HCT116 (cell line): ENCODE measurements at regions not wholly inside any gene's neighbourhood (a gene's known extent, or its start where the extent isn't known, plus 50 kb on each side); places are given as distances from the start of the nearest gene placed in this dataset.

ENCODE experiments used
- ATAC-seq: fragments of 200-7000 bp; cut with Tn5 transposase; 2 replicates; pipeline ENCODE4 v1.9.1; 2020; ENCODE audit warnings: mild to moderate bottlenecking, moderate library complexity
- BruUV-seq: library from RNA; stranded (reverse); fragments of 400-500 nt; replicated peaks from 2 replicates; lab custom pipeline; 2021; lab: Mats Ljungman, UMichigan
- CTCF ChIA-PET: fragments of 300-600 bp; sonication (Branson Sonifier 250); formaldehyde crosslinking; loops from one replicate; lab custom pipeline; 2021; ENCODE audit warnings: antibody characterized with exemption; lab: Charles Lee
- POLR2A ChIA-PET: fragments of 300-600, 350-600 bp; sonication (Branson Sonifier 250); formaldehyde crosslinking; loops from one replicate; lab custom pipeline; 2021; ENCODE audit warnings: antibody characterized with exemption; lab: Charles Lee
- RAD21 ChIA-PET, 2 experiments: fragments of 300-600 bp; sonication (Branson Sonifier 250); formaldehyde crosslinking; loops; one replicate each; lab custom pipeline; 2023; ENCODE audit warnings: low total read pairs in 2 of 2; ENCODE audit not compliant: uncharacterized antibody in 2 of 2, unreplicated experiment in 2 of 2, low non-redundant PET in 1 of 2; lab: Charles Lee
- DNase-seq: peaks from one replicate; pipeline ENCODE4 v3.0.0-alpha.2; 2010; ENCODE audit warnings: low read depth, low spot score
- H2AFZ ChIP-seq: fragments of 200-600 bp; shearing (Covaris generic), sonication (generic); 2 replicates; pipeline ENCODE4 v1.6.1; 2017; ENCODE audit warnings: low read depth, mixed run types, mixed read lengths, antibody characterized with exemption, low read length; ENCODE audit not compliant: poor library complexity, severe bottlenecking
- H3K27ac ChIP-seq: 2 replicates; pipeline ENCODE4 v1.5.1; 2012; ENCODE audit warnings: low read depth, low read length
- H3K27me3 ChIP-seq: fragments of 200-600 bp; sonication (generic); 2 replicates; pipeline ENCODE4 v1.6.1; 2016; ENCODE audit warnings: mixed run types, low read length, mixed read lengths; ENCODE audit not compliant: insufficient read depth
- H3K36me3 ChIP-seq, 2 experiments: fragments of 200-500 bp in 1 of 2; fragments of 200-600 bp in 1 of 2; sonication (Bioruptor generic) in 1 of 2; sonication (generic) in 1 of 2; 2 replicates each; pipeline versions ENCODE4 v1.5.1 to v1.6.1; 2014 to 2016; ENCODE audit warnings: low read length in 2 of 2, inconsistent platforms in 1 of 2, mixed read lengths in 1 of 2, mixed run types in 1 of 2; ENCODE audit not compliant: insufficient read depth in 2 of 2, control insufficient read depth in 1 of 2
- H3K4me1 ChIP-seq, 2 experiments: fragments of 200-600 bp in 1 of 2; sonication (generic) in 1 of 2; 2 replicates each; pipeline versions ENCODE4 v1.5.1 to v1.6.1; 2012 to 2017; ENCODE audit warnings: low read length in 2 of 2, inconsistent platforms in 1 of 2, mild to moderate bottlenecking in 1 of 2, mixed read lengths in 1 of 2, mixed run types in 1 of 2, moderate library complexity in 1 of 2; ENCODE audit not compliant: insufficient read depth in 2 of 2, control insufficient read depth in 1 of 2
- H3K4me2 ChIP-seq: fragments of 200-600 bp; sonication (generic); 2 replicates; pipeline ENCODE4 v1.6.1; 2017; ENCODE audit warnings: mixed run types, low read length, mixed read lengths
- H3K4me3 ChIP-seq, 2 experiments: fragments of 200-600 bp in 1 of 2; sonication (generic) in 1 of 2; replicated peaks in 1 of 2; 2 replicates each; pipeline ENCODE4 v1.5.1; 2011 to 2016; ENCODE audit warnings: low read length in 2 of 2, control low read depth in 1 of 2, low read depth in 1 of 2, mild to moderate bottlenecking in 1 of 2, mixed read lengths in 1 of 2, mixed run types in 1 of 2
- H3K79me2 ChIP-seq: fragments of 200-600 bp; sonication (generic); 2 replicates; pipeline ENCODE4 v1.6.1; 2017; ENCODE audit warnings: mild to moderate bottlenecking, mixed run types, low read length, moderate library complexity, mixed read lengths; ENCODE audit not compliant: insufficient read depth
- H3K9ac ChIP-seq: fragments of 200-600 bp; sonication (generic); 2 replicates; pipeline ENCODE4 v1.6.1; 2016; ENCODE audit warnings: low read length, mixed read lengths
- H3K9me2 ChIP-seq: fragments of 200-600 bp; sonication (generic), shearing (Covaris generic); 2 replicates; pipeline ENCODE4 v1.6.1; 2017; ENCODE audit warnings: mixed run types, mild to moderate bottlenecking, moderate library complexity; ENCODE audit not compliant: insufficient read depth
- H3K9me3 ChIP-seq, 2 experiments: fragments of 200-500 bp in 1 of 2; fragments of 200-600 bp in 1 of 2; sonication (Bioruptor generic) in 1 of 2; sonication (generic) in 1 of 2; 2 replicates each; pipeline ENCODE4 v1.6.1; 2014 to 2017; ENCODE audit warnings: low read length in 2 of 2, mixed read lengths in 2 of 2, inconsistent platforms in 1 of 2, low read depth in 1 of 2, mild to moderate bottlenecking in 1 of 2, mixed run types in 1 of 2, moderate library complexity in 1 of 2; ENCODE audit not compliant: control insufficient read depth in 1 of 2, insufficient read depth in 1 of 2
- H4K20me1 ChIP-seq: fragments of 200-600 bp; sonication (generic), shearing (Covaris generic); 2 replicates; pipeline ENCODE4 v1.6.1; 2017; ENCODE audit warnings: mixed run types, mild to moderate bottlenecking, moderate library complexity; ENCODE audit not compliant: insufficient read depth
- CBX3 ChIP-seq: IDR thresholded peaks from 2 replicates; pipeline ENCODE4 v1.6.1; 2012; ENCODE audit warnings: low read depth
- CTCF ChIP-seq, 3 experiments: fragments of 200-600 bp in 1 of 3; sonication (generic) in 1 of 3; IDR thresholded peaks in 2 of 3; conservative IDR thresholded peaks in 1 of 3; 2 replicates each; pipeline ENCODE4 v1.5.1; 2012 to 2017; ENCODE audit warnings: low read depth in 2 of 3, low read length in 2 of 3, antibody characterized with exemption in 1 of 3, borderline replicate concordance in 1 of 3, control low read depth in 1 of 3, mild to moderate bottlenecking in 1 of 3, mixed read lengths in 1 of 3, mixed run types in 1 of 3, moderate library complexity in 1 of 3; ENCODE audit not compliant: insufficient read depth in 1 of 3
- EGR1 ChIP-seq: IDR thresholded peaks from 2 replicates; pipeline ENCODE4 v1.6.1; 2012; ENCODE audit warnings: low read depth
- EZH2 ChIP-seq: fragments of 200-600 bp; sonication (generic); IDR thresholded peaks from 2 replicates; pipeline ENCODE4 v1.6.1; 2017; ENCODE audit warnings: antibody characterized with exemption, mixed run types
- FOSL1 ChIP-seq: IDR thresholded peaks from 2 replicates; pipeline ENCODE4 v1.6.1; 2012; ENCODE audit warnings: low read depth
- SP1 ChIP-seq: IDR thresholded peaks from 2 replicates; pipeline ENCODE4 v1.6.1; 2012; ENCODE audit warnings: low read depth
- SRF ChIP-seq: IDR thresholded peaks from 2 replicates; pipeline ENCODE4 v1.6.1; 2012; ENCODE audit warnings: low read depth
- ZFX ChIP-seq: fragments of 450-650 bp; IDR thresholded peaks from 2 replicates; pipeline ENCODE4 v1.6.1; 2017
- ZNF274 ChIP-seq: fragments of 200-500 bp; sonication (Bioruptor generic); IDR thresholded peaks from 2 replicates; pipeline ENCODE4 v1.6.1; 2014; ENCODE audit warnings: mild to moderate bottlenecking, low read depth, low read length, inconsistent platforms
- intact Hi-C: fragments of 100-400 bp; cut with micrococcal nuclease; formaldehyde crosslinking; loops from 2 replicates; pipeline ENCODE4 v1.10.0; 2022
- TF ChIP-seq, protein P1 (sequence below): IDR thresholded peaks from 2 replicates; pipeline ENCODE4 v1.6.1; 2012

GRCh38 chr13:40388617-40389016, 277.8 kb downstream of the FOXO1 start:
- POLR2A ChIA-PET: no interaction called here
- no TSS peak for BruUV-seq
- H3K9me2 ChIP-seq: no peaks in the 10 kb centered on the region
- no peaks in the 10 kb centered on the region for H3K27me3 ChIP-seq
- no peak for DNase-seq
- H3K27ac ChIP-seq: no peak overlapping the region
- no peaks in the 10 kb centered on the region for H3K9me3 ChIP-seq
- no peak overlapping the region for H2AFZ ChIP-seq
- RAD21 ChIA-PET: no interaction called here
- no peaks in the 10 kb centered on the region for H3K79me2 ChIP-seq
- CTCF ChIA-PET: no interaction called here
- H3K9ac ChIP-seq: no peak overlapping the region
- no peak overlapping the region for H3K4me2 ChIP-seq
- no peak overlapping the region for H3K4me3 ChIP-seq
- intact Hi-C loops: no loop called here
- TF ChIP-seq EGR1 (no peak), ZFX (no peak), CBX3 (no peak), FOSL1 (no peak), CTCF (IDR thresholded peaks at IDR 0.05 in 2 of 3, conservative IDR thresholded peaks at IDR 0.05 in 1 of 3; ENCODE audit: borderline replicate concordance in 1 of 3, insufficient read depth in 1 of 3, low read depth in 2 of 3, low read length in 2 of 3) (no peak), EZH2 (no peak), SRF (no peak), ZNF274 (no peak), SP1 (no peak)
- TF ChIP-seq, protein P1, sequence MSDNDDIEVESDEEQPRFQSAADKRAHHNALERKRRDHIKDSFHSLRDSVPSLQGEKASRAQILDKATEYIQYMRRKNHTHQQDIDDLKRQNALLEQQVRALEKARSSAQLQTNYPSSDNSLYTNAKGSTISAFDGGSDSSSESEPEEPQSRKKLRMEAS: no peak
- TF ChIP-seq, all 23 proteins: peak for 0
- ATAC-seq: no peak
- no peaks in the 10 kb centered on the region for H4K20me1 ChIP-seq
- no peaks in the 10 kb centered on the region for H3K36me3 ChIP-seq
- 0 out of 4 replicates have a peak, but pooled peaks cover 0 to 4% of the 10 kb centered on the region in 2 experiments for H3K4me1 ChIP-seq
